ENCODE measurements at regions not wholly inside any gene's neighbourhood (a gene's known extent, or its start where the extent isn't known, plus 50 kb on each side); places are given as distances from the start of the nearest gene placed in this dataset.

DNA sequence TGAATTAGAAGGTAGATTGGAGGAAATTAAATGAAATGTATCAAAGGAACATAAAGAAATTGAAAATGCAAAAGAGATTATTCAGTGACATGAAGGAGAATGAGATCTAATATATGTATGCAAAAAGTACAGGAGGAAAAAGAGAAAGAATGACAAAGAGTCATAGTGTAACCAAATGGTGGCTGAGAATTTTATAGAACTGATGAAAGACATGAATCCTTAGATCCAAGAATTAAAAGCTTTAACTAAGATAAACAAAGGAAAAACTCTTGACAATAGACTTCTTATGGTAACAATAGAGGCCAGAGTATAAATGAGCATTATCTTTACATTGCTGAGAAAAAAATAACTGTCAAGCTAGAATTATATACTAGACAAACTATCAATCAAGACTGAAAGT, 505.4 kb upstream of the CD180 start:
- no peak for DNase-seq
- TF ChIP-seq, protein P1, sequence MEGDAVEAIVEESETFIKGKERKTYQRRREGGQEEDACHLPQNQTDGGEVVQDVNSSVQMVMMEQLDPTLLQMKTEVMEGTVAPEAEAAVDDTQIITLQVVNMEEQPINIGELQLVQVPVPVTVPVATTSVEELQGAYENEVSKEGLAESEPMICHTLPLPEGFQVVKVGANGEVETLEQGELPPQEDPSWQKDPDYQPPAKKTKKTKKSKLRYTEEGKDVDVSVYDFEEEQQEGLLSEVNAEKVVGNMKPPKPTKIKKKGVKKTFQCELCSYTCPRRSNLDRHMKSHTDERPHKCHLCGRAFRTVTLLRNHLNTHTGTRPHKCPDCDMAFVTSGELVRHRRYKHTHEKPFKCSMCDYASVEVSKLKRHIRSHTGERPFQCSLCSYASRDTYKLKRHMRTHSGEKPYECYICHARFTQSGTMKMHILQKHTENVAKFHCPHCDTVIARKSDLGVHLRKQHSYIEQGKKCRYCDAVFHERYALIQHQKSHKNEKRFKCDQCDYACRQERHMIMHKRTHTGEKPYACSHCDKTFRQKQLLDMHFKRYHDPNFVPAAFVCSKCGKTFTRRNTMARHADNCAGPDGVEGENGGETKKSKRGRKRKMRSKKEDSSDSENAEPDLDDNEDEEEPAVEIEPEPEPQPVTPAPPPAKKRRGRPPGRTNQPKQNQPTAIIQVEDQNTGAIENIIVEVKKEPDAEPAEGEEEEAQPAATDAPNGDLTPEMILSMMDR (IDR thresholded peaks at IDR 0.05): no peak
- Histone ChIP-seq H3K27ac (no peak overlapping the region), H3K9me3 (peaks cover 0 to 17% (median 0%) of the 10 kb centered on the region in 3 donors), H3K27me3 (no peaks in the 10 kb centered on the region), H3K36me3 (no peaks in the 10 kb centered on the region), H3K4me1 (no peaks in the 10 kb centered on the region), H3K4me3 (no peak overlapping the region)
- intact Hi-C loops (cut with DNase I; ENCODE audit: low total_unique reads): no loop called here

DNA sequence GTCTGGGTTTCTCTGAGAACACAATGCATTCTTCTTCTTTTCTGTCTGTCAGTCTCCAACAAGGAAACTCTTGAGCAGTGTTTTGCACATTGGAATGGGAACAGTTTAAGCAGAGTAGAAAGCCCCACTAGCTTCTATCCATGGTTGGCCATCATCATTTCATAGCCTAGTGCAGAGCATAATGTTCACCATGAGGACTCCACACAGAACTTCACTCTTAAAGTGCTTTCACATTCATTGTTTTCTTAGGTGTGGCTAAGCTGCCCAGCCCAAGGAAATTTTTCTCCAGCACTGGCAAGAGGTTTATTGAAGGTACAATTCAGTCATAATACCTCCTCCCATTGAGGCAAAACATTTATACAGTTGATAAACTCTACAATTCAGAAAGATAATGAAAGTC, 503.0 kb upstream of the CD180 start:
- TF ChIP-seq, protein P1 (IDR thresholded peaks at IDR 0.05): no peak
- intact Hi-C loops (cut with DNase I; ENCODE audit: low total_unique reads): loop anchor here (10.0 kb wide), 1 partner anchor 105 kb away; no protein-coding TSS in a partner anchor
- H3K27ac ChIP-seq: no peak overlapping the region
- no peaks in the 10 kb centered on the region for H3K27me3 ChIP-seq
- peaks cover 0 to 17% (median 0%) of the 10 kb centered on the region in 3 donors for H3K9me3 ChIP-seq
- no peak overlapping the region for H3K4me3 ChIP-seq
- DNase-seq: no peak
- H3K36me3 ChIP-seq: no peaks in the 10 kb centered on the region
- peaks cover 0 to 20% (median 11%) of the 10 kb centered on the region in 4 donors for H3K4me1 ChIP-seq

DNA sequence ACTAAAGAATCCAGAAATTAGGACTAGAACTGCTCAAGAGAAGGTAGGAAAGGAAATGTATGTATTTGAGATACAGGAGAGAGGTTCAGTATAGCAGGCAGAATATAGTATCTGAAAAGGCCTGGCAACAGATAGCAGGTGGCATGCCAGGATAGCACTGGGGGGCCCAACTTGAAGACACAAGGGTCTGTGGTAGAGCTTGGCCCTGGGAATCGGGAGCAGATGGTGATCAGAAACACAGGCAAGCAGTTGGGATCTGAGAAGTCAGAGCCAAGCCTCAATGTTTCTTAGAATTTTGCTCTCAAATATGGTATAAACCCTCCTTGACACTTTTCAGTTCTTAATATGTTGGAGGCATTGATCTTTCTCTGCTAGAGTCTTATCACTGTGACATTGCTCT, 499.8 kb upstream of the CD180 start:
- H3K27me3 ChIP-seq: no peaks in the 10 kb centered on the region
- intact Hi-C loops (cut with DNase I; ENCODE audit: low total_unique reads): loop anchor here (10.0 kb wide), 1 partner anchor 108 kb away; no protein-coding TSS in a partner anchor

DNA sequence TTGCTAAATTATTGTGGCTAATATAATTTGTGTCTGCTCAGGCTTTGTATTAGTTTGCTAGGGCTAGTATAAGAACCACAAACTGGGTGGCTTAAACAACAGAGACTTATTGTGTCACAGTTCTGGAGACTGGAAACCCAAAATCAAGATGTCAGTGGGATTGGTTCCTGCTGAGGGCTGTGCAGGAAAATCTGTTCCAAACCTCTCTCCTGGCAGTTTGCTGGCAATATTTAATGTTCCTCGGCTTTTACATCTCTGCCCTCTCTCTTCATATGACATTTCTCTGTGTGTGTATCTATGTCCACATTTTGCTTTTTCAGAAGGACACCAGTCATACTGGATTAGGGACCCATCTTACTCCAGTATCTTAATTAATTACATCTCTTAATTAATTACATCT, 498.8 kb upstream of the CD180 start:
- Histone ChIP-seq H3K4me1 (peaks cover 0 to 37% (median 26%) of the 10 kb centered on the region in 4 donors), H3K36me3 (no peaks in the 10 kb centered on the region), H3K27ac (peak overlapping the region; percentile 77 to 81), H3K9me3 (no peaks in the 10 kb centered on the region), H3K4me3 (no peak overlapping the region), H3K27me3 (no peaks in the 10 kb centered on the region)
- TF ChIP-seq, protein P1 (IDR thresholded peaks at IDR 0.05): no peak
- intact Hi-C loops (cut with DNase I; ENCODE audit: low total_unique reads): loop anchor here (10.0 kb wide), 1 partner anchor 109 kb away; no protein-coding TSS in a partner anchor
- no peak for DNase-seq

More for the DNA sequence above, 499.8 kb upstream of the CD180 start:
- no peaks in the 10 kb centered on the region for H3K9me3 ChIP-seq
- TF ChIP-seq, protein P1 (IDR thresholded peaks at IDR 0.05): no peak
- H3K36me3 ChIP-seq: no peaks in the 10 kb centered on the region
- no peak overlapping the region for H3K4me3 ChIP-seq
- peaks cover 0 to 37% (median 26%) of the 10 kb centered on the region in 4 donors for H3K4me1 ChIP-seq
- DNase-seq: no peak
- H3K27ac ChIP-seq: peak overlapping the region in 1 of 2 donors; percentile 81

DNA sequence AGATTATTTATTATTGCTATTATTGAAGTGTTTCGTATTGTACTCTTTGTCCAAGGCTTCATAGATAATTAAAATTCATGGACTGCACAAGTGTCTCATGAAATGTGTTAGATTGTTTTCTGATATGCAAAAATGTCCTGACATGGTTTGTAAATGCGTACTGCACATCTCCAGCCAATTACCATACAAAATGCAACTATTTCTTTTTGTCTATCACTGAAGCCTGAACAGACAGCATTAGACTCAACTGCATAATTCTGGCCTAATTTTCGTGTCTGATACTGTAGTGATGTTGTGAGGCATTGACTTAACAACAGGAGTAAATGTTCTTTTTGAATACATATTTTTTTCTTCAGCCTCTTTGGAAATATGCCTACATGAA, 498.2 kb upstream of the CD180 start:
- Histone ChIP-seq H3K4me3 (no peak overlapping the region), H3K4me1 (peaks cover 0 to 37% (median 26%) of the 10 kb centered on the region in 4 donors), H3K9me3 (no peaks in the 10 kb centered on the region), H3K27me3 (no peaks in the 10 kb centered on the region), H3K36me3 (no peaks in the 10 kb centered on the region), H3K27ac (peak overlapping the region; percentile 77 to 81)
- intact Hi-C loops (cut with DNase I; ENCODE audit: low total_unique reads): loop anchor here (10.0 kb wide), 1 partner anchor 110 kb away; no protein-coding TSS in a partner anchor
- TF ChIP-seq, protein P1 (IDR thresholded peaks at IDR 0.05): no peak
- no peak for DNase-seq

Measured in tibial artery (tissue), 4 donors.